GM20431 (cell line): ENCODE measurements at regions not wholly inside any gene's neighbourhood (a gene's known extent, or its start where the extent isn't known, plus 50 kb on each side); places are given as distances from the start of the nearest gene placed in this dataset.

Experiments
- in situ Hi-C: fragments of 300-500 bp; cut with MseI, MboI; formaldehyde crosslinking; loops from one replicate; pipeline ENCODE4 v1.15.0; 2020; ENCODE audit warnings: low sequenced_read_pairs; ENCODE audit not compliant: unreplicated experiment

DNA sequence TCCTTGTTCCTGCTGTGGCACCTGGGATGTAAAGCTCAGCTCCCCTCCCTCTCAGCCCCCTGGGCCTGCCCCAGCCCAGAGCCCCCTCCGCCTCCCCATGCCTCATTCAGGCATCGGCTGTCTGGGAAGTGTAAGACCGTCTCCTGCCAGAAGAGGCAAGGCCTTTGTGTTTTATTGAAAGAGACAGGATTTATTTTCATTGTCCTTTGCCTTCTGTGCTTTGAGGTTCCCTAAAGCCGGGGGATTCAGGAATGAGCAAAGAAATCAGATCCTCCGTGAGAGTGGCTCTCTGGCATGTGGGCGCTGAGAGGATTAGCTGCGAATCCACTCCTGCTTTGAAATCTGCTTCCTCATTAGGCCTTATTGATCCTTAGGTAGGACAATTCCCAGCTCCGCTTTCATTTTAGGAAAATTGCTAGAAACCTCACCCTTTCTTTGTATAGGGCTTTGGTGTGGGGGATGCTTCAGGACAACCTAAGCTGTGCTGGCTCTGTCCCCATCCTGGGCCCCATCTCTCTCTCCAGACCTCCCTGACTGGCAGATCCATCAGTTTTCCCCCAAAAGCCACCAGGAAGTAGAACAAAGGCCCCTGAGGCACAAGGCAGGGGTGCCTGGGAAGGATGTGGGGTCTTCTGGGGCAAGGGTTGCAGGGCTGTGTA is 211.5 kb upstream of the TNRC6C start:
- in situ Hi-C loops: no loop called here

DNA sequence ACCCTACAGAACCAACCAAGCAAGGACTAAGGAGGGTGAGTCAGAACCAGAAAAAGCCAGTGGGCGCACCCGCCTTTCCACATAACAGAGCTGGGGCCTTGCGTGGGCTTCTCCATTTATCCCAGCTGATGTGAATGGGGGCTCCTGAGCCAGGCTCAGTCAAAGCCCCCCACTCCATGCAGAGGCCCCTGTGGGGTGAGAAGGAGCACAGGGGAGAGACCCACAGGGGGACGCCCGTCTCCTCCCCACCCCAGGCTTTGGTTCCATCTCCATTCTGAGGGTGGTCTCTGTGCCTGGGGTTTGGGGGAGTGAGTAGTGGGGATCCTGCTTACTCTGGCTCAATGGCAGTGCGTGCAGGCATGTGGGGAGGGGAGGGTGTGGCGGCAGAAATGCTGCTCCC is 210.1 kb upstream of the TNRC6C start:
- in situ Hi-C loops: no loop called here

DNA sequence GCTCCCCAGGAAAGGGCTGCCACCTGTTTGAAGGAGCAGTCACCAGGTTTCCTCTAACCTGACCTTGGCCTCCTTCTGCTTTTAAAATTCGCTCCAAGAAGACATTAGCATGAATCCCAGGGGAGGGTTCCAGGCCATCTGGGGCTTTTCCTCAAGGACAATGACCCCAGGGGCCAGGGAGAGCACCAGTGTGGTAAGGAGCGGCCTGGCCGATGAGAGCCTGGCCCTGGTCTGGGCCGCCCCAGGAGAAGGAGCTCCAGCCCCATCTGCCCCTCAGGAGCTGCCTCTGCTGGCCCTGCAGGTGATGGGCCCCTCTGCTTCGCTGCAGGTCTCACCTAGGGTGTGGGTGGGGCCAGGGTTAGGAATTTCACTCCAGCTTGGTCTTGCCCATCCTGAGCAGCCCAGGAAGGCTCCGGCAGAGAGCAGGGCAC is 209.2 kb upstream of the TNRC6C start:
- in situ Hi-C loops: no loop called here

DNA sequence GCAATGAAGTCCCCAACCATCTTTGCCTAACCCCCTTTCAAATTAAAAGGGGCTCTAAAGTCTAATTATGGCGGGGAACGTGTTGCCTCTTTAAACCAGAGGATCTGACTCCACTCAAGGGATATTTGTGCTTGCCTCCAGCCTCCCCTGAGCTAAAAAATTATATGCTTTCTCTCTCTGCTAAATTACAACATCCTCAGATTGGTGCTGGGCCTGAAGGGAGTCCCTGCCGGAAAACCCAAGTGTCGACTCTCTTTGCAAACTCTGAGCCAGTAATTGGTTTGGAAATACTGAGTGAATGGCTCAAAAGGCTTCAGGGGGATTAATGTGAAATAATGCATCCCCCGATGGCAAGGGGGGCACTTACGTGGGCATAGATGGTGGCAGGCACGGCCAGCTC is 208.5 kb upstream of the TNRC6C start:
- in situ Hi-C loops: no loop called here

DNA sequence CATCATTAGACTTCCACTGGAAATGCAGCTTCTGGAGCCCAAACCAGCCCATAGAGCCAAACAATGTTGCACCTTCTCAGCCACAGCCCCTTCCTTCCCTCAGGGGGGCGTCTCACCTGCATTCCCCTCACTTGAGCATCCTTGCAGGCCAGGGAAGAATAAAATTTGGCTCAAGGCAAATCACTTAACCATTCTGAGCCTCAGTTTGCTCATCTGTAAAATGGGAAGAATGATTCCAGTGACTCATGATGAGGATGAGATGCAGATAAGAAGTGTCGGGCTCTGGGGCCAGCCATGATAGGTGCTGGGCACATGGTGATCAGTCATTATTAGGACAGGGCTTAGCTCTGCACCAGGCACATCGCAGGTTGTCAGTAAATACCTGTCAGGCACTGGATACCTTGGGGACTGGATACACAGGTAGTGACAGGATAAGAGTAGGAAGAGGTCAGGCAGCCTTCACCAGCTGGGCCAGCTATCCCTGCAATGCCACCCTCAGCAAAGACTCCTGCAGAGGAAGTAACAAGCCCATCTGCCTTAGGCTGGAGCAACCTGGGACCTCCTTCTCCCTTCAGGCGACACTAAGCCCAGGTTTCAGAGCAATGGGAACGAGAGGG is 208.0 kb upstream of the TNRC6C start:
- in situ Hi-C loops: no loop called here

DNA sequence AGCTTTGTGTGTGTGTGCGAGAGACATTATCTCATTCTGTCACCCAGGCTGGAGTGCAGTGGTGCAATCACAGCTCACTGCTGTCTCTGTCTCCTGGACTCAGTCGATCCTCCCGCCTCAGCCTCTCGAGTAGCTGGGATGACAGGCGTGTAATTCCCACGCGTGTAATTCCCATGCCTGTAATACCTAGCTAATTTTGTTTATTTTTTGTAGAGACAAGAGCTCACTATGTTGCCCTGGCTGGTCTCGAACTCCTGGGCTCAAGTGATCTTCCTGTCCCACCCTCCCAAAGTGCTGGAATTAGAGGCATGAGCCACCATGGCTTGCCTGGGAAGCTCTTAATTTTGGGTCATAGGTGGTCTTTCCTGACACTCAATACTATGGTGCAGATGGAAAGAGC is 205.3 kb upstream of the TNRC6C start:
- in situ Hi-C loops: no loop called here

DNA sequence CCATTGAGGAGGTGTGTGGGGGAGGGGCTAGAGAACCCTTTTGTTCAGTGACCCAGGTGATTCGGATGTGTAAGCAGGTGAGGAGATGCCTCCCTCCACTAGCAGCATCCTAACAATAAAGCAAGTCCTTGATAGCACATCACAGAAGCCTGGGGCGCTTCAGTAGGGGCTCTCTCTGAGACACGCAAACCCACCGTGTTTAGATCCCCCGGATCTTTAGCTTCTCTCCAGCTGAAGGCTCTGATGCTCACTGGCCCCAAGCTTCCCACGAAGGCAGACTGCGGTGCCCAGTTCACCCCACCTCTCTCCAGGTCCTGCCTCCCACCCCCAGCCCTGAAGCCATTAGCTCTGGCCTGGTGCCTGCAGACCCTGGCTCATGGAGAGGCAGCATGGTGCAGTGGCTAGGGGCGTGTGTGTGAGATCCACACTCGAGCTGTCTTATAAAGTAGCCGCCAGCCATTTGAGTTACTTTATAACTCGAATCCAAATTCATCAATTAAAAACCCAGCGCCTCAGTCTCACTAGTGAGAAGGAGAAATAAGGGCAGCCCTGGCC is 204.7 kb upstream of the TNRC6C start:
- in situ Hi-C loops: no loop called here

DNA sequence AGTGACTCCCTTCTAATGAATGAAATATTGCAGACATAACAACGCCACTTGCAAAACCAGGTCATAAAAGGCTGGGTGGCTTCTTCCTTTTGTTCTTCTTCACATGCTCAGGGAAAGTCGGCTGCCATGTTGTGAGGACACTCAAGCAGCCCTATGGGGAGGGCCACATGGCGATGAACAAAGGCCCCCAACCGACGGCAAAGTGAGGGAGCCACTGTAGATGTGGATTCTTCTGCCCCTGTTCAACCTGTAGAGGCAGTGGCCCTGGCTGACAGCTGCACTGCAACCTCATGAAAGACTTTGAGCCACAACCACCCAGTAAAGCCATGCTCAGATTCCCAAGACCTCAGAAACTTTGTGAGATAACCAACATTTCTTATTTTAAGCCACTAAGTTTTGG is 203.5 kb upstream of the TNRC6C start:
- in situ Hi-C loops: no loop called here

DNA sequence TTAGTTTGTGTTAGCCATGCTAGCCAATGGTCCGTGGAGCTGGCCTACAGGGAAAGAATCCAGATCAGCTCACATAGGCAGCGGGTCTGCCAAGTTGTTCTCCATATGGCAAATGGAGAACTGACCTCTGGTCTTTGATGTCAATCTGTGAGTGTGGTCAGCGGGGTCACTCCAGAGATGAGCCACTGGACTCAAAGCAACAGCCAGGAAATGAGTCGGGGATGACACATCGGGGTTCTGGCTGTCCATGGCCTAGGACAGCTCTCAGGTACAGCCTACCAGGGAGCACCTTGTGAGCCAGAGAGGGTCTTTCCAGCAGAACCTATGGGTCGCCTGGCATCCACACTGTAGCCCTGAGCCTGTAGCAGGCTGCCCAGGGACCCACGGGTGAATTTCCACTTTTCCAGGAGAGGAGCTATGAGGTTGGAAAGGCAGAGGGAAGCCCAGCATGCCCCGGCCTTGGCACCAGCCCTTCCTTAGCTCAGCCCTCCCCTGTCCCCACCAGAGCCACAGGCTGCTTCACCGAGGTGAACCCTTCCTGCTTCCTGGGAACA is 203.0 kb upstream of the TNRC6C start:
- in situ Hi-C loops: no loop called here

DNA sequence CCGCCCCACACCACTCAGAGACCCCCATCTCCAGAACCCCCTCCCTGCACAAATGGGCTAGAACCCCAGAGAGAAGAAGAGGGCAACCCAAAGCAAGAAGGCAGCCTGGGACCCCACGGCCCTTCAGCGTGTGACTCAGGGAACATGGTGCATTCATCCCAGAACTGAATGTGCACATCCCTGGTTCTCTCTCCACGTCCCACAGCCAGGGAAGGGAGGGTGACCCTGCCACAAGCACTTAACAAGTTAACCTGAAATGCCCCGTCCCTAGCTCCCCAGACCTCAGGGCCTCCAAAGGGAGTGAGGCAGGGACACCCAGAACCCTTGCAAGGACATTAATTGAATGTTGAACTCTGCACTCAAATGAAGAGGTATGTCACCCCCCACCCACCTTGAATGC is 202.5 kb upstream of the TNRC6C start:
- in situ Hi-C loops: no loop called here

DNA sequence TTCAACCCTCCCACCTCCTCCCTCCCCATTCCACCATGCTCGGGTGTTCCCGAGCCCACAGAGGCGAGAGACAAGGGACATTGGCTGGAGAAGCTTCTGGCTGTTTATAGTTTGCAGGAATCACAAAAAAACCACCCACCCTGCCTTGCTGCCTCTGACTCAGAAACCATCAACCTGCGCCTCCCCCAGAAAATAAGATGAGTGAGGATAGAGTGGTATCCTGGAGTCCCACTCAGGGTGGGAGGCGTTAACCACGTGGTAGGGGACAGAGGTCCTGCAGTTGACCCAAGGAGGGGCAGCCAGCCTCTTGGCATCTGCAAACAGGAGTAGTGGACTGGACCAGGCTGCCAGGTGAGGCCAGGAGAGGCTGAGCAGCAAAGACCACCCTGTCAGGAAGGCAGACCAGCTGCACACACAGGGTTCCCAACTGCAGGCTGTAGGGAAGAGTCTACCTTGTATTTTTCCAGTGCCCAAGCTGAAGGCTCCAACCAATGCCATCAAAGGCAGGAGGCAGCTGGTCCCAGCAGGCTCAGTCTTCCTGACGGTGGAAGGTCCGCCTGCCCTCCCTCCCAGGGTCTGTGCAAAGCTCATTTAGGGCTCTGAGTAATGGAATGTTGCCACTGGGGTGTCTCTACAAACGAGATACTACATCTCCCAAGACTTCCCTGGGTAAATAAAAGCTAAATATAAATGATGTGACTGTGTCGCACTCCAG is 201.5 kb upstream of the TNRC6C start:
- in situ Hi-C loops: no loop called here

DNA sequence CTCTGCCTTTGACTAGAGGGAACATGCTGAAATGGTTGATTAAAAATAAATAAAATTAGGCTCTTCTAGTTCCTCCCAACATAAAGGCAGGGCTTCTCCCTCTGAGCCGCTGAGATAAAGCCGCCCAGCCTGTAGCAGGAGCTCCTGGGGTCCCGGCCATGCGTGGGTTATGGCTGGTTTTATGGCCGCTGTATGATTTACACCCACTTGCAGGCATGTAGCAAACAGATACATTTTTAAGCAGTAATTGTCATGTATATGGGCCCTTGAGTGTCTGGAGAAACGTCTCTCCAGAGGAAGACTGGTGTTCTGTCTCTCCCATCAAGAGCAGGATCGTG is 201.0 kb upstream of the TNRC6C start:
- in situ Hi-C loops: no loop called here

DNA sequence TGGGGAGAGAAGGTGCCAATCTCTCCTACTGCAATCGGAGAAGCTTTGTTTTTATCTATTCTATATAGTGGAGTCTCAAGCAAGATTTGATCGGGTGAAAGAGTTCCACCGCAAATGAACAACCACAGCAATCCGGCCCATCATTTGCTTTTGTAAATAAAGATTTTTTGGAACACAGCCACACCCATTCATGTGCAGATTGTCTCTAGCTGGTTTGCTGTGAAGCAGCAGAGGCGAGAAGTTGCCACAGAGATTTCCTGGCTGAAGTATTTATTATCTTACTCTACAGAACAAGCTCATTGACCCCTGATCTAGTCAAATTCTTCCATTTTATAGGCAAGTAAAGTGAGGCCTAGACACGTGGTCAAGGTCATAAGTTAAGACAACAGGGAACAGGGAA is 195.5 kb upstream of the TNRC6C start:
- in situ Hi-C loops: no loop called here

DNA sequence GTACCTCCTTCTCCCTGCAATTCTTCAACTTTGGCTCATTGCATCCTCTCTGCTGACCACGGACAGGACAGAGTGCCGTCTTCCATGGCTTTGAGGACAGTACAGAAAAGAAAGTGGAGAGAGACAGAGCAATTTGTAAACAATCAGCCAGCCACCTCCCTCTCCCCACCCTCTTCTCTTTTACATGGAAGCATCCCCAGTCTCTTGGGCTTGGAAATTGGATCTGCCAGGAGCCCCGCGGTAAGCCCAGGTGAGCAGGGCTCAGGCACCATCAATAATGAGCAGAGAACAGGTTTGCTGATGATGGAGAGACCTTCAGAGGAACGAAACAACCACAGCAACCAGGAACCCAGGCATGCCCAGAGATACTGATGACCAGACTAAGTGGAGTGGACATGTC is 194.9 kb upstream of the TNRC6C start:
- in situ Hi-C loops: no loop called here

DNA sequence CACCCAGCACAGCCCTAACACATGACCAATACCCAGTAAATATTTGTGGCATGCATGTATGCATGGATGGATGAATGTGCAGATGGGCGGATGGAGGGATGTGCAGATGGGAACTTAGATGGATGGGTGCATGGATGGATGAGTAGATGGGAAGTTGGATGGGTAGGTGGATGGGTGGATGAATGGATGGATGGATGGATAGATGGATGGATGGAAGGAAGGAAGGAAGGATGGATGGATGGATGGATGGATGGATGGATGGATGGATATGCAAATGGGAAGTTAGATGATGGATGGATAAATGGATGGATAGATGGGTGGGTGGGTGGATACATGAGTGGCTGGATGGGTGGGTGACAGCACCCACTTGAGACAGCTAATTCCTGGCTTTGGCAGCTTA is 193.2 kb upstream of the TNRC6C start:
- in situ Hi-C loops: loop anchor here (5.0 kb wide), 1 partner anchor 247 kb away; no protein-coding TSS in a partner anchor

DNA sequence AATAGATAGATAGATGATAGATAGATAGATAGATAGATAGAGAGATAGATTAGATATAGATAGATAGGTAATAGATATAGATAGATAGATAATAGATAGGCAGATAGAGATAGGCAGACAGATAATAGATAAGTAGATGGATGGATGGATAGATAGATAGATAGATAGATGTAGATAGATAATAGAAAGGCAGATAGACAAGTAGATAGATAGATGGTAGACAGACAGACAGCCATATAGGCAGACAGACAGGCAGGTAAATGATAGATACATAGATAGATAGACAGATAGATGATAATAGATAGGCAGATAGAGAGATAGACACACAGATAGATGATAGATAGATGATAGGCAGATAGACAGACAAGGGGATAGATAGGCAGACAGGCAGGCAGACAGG is 191.4 kb upstream of the TNRC6C start:
- in situ Hi-C loops: loop anchor here (5.0 kb wide), 1 partner anchor 245 kb away; no protein-coding TSS in a partner anchor

DNA sequence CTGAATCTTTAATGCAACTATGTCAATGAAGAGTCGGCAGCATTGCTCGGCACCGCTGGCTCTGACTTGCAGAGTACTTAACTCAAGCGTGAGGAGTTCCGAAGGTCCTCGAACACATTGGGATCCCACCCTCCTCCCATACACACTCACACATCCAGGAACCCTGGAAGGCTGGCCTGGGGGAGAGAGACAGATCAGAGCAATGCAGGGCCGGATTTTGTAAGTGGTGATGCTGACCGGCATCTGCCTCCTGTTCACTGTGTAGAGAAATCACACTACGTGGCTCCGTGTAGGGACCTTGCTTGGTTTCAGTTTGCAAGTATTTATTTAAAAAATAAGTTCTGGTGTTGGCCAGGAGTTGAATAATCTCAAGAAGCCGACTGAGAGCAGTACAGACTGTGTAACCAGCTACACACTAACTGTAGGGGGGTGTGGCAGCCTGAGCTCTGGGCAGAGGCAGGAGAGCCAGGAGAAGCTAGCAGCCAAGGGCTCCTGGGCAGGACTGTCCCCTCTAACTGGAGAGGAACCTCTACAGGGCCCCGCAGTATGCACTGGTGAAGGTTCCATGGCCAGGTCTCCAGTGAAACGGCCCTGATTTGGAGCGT is 190.2 kb upstream of the TNRC6C start:
- in situ Hi-C loops: loop anchor here (5.0 kb wide), 1 partner anchor 244 kb away; no protein-coding TSS in a partner anchor

DNA sequence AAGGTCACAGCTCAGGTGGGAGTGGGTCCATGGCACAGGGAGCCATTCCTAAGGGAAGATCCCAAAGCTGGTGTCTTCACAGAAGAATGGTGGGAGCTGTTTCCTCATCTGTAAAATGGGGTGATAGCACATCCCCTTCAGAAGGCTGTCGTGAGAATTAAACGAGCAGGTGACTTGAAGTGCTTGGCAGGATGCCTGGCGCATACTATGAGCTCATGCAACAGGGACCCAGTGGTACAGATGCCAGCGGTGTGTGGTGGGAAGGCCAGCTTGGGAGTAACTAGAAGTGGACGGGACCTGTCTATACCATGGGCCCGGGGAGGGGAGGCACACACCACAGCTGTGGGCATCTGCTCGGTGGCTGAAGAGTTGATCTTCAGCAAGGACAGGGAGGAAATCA is 189.3 kb upstream of the TNRC6C start:
- in situ Hi-C loops: loop anchor here (5.0 kb wide), 1 partner anchor 243 kb away; no protein-coding TSS in a partner anchor

DNA sequence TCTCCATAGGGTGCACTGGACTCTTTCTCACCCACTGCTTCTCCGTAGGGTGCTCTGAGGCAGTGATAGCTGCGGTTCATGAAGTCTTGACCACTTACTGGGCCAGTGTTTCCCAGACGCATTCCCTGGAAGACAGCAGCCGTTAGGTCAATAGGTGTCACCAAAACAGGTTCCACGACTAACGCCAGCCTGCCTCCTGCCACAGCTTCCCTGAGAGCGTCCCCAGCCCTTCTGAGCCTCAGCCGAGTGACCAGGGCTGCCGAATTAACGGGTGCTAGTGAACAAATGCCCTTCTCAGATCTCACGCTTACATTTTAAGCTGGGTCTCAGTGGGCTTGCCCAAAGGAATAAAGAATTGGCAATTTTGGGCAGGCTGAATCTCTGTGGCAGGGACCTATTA is 188.7 kb upstream of the TNRC6C start:
- in situ Hi-C loops: loop anchor here (5.0 kb wide), 1 partner anchor 243 kb away; no protein-coding TSS in a partner anchor

DNA sequence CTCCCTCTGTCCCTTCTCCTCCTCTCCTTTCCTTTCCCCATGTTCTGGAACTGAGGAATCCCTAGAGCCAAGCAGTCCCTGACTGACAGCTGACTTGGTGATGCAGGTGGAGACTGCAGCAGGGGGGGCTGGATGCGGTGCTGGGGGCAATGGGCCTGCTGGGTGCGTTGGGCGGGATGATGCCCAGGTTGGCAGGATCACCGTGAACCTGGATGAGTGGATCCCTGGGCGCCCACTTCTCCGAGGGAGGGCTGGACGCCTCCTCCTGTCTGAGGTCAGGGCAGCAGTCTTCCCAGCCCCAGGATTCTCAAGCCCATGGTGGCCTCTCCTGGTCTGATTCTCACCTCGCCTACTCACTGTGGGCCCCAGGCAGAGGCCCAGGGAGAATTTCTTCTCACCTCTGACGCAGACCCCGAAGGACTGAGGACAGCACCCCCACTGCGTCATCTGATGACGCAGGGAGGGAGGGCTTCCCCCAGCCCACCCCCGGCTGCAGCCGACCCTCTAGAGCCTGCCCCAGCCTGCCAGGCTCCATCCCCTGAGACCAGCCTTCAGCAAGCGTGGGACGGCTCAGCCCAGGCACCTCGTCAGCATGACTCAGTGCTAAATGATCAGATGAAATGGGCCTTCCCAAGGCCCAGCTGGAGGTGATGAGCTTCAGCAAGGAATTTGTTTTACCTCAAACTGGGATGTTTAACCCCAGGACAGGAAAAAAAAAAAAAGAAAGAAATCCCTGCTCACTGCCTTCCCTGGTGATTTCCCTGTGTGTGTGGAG is 188.0 kb upstream of the TNRC6C start:
- in situ Hi-C loops: no loop called here
